Anterior cingulate cortex (tissue), 58 donors: ENCODE measurements at regions not wholly inside any gene's neighbourhood (a gene's known extent, or its start where the extent isn't known, plus 50 kb on each side); places are given as distances from the start of the nearest gene placed in this dataset.
"Not testable (repeated sequence)": the region's sequence is repeated elsewhere in the genome, so short reads cannot be mapped to it uniquely, and the experiment has no call there.

ENCODE experiments used
- DNase-seq, 58 donors: peaks; one replicate each; lab custom pipeline; 2025; lab: John Stamatoyannopoulos, UW

DNA sequence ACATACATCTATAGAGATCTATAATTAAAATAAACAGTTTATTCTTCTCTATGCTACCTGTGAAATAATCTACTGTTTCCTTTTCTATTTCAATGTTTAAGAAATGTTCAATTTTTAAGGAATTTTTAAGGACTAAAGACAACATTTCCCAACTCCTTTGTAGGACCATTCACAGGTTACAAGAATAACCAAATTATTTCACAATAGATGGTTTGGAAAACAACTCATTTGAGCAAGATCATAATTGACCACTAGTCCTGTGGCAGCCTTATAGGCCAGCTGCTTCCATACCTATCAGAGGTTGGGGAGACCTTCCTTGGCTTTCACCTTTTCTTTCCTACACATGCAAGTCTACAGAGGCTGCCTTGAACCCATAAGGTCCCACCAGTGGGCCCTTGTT is 193.7 kb downstream of the TTC39B start:
- DNase-seq = no peak

DNA sequence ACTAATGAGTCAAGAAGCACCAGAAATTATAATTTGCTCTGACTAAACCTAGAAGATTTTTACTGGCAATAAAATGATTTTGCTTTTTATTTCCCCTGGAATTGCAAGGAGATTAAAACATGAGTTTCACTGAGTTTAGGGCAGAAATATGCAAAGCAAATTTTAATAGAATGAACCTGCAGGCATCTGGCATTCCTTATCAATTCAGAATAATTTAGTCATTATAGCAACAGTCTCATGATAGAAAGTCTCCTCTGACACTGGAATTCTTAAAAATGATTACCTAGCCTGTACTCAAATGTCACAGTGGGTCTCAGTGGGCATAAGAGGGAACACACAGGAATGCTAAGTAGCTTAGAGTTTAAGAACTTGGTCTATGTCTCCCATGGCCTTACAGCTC is 195.9 kb downstream of the TTC39B start:
- no peak for DNase-seq

DNA sequence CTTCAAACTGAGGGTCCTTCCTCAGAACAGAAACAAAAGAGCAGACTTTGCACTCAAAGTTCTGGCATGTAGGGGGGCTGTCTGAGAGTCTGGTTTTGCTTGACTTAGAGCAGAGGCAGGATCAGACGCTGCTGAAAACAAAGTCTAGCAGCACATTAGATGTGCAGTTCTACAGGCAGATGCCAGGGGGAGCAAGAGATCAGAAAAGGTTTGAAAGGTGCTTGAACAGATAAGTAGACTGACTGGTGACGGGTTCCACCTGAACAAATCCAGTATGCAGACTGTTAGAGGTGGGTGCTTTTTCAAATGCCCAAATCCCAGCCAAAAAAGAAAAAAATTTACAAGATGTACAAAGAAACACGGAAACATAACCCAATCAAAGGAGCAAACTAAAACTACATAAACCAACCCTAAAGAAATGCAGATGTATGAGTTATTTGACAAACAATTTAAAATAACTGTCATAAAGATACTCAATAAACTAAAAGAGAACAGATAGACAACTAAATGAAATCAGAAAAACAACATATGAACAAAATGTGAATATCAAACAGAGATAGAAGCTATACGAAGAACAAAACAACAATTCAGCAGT is 194.7 kb upstream of the FREM1 start:
- peak in 5 of 58 donors; percentile 0 to 7 (median 3) for DNase-seq

DNA sequence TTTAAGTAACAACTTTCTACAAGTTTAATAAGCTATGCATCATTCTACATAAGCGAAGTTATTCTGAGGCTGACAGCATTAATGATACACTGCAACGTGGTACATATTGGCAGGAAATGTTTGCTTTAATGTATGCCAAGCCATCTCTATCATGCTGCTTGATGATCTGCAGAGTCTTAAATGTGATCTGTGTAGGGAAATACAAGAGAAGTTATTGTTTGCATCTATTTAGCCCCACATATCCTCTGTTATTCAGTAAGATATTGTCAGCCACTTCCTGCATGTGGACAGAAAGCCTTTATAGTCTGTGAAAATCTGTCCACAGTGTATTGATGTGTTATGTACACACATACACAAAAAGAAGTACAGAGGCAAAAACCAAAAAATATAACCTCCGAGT is 193.1 kb upstream of the FREM1 start:
- DNase-seq = no peak

DNA sequence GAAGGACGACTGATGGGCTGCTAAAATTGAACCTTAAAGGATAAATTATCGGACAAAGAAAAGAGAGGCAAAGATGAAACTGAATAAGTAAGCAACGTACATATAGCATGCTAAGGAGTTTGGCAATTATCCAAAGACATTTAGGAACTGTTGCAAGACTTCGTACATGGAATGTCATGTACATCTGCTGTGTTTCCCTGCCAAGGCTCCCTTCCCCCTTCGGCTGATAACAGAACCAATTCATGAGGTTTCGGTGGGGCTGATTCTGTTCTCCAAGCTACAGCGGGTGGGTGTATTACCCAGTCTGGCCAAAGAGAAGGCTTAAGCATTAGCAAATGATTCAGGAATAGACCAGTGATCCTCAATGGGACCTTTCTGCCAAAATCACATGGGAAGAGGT is 190.9 kb upstream of the FREM1 start:
- DNase-seq = no peak

DNA sequence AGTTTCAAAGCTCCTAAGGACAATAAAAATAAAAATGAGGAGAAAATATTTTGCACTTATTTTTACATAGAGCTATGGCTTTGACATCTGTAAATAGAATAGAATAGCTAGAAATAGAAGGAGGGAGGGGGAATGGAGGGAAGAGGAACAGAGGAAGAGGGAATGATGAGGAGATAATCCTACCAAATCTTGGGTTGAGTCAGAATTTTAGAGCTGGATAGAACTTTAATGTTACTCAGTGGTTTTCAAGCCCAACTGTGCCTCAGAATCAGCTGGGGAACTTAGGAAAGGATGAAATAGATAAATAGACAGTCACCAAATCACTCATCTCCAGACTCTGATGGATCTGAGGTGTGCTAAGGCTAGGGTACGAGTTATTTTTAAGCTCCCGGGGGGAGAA is 190.3 kb upstream of the FREM1 start:
- DNase-seq = no peak

DNA sequence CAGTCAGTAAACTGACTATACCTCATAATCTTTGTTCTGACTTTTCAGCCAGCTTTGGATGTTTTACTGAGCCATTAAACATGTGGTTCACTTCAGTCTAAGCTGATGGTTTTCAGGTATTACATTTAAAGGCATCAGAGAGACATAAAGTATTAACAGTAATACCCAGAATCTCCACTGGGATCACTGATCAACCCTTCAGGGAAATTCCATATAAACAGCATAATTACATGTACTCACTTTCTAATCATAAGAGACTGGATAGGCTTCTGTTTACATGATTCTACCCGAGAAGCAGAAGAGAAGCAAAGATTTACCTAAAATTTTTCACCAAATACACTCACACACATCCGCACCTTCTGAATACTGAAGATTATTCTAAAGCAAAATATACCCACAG is 186.7 kb upstream of the FREM1 start:
- DNase-seq = no peak

DNA sequence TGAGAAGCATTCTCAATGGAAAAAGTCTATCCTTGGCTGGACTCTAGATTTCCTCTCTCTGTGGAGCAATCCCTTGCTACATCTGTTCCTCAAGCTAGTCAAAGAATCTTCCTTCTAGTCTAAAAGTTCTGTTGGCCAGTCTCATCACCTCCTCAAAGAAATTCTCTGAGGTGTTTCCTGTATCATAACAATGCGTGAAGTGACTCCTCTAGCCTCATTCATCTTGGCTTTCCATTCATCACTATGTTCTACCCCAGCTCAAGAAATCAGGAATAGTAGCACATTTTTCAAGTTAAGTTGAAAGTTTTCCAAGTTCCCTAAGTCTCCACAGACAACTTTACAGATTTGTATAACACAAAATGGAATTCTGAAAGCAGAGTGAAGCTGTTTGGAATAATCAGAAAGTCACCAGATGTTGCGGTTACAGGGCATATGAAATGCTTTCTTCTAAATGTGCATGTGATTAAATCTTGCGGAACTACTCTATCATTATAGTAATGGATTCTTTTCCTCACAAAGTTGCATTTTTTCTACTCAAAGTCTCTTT is 176.6 kb upstream of the FREM1 start:
- no peak for DNase-seq

DNA sequence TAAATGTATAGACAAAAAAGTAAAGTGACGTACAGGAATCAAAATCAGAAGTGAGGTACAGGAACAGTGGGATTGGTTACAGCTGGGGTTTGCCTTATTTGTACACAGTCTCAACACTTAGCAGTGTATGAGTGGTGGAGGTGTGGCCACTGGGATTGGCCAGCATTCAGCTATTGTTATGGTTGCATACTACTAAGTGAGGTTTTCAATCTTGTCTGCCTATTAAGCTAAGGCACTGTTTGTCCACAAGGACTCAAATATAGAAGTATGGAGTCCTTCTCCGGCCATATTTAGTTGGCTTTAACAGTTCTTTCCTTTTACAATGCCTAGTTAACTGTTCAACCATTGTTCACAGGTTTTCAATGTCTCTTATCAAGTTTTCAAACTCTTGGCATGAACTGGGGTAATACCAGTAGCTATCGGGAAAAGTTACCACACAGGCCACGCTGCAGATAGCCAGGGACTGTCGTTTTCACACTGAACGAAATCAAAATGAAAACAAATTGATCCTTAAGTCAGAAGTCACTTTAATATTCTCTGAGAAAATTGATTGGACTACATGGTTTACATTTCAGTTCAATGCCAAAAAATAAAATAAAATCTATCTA is 176.0 kb upstream of the FREM1 start:
- DNase-seq = no peak

DNA sequence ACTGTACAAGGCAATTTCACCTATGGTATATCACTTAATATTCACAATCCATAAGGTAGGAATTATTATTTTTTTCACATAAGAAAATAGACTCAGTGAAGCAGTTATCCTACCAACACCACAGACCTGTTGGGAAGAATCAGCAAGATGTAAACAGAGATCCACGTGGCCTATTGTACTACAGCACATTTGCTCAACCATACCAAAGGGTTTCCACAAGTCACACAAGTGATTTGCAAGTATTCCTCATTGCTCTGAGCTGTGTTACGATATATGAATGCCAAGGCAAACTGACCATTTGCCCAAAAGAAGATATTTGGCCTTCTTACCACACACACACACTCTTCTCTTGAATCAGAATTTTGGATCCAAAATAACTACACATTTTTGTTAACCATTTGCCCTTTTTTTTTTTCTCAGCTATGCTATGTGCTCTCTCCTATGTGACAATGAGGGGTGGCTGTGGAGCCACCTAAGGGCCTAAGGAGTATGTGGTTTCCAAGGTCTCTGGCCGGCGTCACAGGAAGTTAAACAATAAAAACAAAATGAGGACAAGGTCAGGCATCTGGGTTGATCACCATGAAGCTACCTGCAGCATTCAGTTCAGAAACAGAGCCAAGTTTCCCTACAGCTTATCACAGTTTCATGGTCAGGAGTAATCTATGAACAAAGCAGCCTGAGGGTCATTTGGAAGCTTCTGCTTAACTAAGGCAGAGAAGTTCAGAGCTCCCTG is 171.0 kb upstream of the FREM1 start:
- DNase-seq = no peak

DNA sequence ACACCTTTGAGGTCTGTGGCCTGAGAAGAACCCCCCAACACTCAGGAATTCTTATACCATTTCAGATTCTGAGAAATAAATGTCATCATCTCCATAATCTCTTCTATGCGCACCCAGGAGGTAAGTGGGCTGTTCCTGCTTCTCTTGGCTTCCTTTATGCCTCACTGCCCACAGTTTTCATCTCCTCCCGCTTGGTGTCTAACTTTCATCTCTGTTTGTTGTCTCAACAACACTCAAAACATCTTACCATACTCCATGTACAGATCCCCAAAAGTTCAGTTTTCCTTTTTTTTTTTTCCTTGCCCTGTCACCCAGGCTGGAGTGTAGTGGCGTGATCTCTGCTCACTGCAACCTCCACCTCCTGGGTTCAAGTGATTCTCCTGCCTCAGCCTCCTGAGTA is 170.2 kb upstream of the FREM1 start:
- DNase-seq = no peak

DNA sequence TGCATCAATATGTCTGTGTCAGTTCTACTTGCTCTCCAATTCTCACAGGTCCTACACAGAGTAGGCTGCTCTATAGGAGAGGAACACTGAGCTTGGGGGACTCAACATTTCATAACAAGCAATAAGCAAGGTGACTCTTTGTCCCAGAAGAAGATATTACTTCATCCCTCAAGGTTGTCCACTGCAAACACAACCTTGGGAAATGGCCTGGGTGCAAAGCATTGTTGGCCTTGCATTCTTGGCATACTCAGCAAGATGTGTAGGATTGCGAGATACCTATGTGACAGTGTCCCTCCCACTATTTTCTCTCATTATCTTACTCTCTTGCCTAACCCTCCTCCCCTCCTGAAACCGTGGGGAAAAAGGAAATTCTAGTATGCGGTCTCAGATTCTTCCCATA is 169.8 kb upstream of the FREM1 start:
- DNase-seq = no peak

DNA sequence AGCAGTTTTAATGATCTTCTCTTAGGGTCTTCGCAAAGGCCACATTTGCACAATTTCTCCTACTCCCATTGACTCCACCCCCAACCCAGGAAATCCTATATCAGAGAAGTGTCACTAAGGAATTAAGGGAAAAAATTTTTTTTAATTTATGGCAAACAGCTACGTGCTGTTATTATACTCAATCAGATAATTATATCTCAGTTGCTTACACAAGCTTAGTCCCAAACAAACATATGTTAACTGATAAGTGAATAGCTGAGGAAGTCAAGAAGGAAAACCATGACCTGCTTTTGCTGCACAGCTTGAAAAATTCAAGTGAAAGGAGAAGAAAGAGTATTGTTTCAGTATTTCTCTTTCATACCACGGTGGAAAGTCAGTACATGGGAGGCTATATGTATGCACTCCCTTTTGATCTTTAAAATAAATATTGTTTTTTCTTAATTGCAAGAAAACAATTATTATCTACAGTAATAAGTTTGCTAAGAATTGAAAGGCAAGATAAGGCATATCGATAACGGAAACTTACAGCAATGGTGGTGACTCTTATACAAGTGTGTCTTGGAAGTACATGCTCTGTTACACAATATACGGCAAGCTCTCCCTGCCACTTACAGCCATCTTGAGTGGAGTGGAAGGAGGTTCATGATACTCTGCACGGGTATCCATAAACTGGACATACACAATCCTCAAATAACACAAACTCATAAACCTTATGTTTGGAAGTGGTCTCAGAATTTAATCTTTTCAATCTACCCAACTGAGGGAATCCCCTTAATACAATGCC is 167.9 kb upstream of the FREM1 start:
- no peak for DNase-seq

DNA sequence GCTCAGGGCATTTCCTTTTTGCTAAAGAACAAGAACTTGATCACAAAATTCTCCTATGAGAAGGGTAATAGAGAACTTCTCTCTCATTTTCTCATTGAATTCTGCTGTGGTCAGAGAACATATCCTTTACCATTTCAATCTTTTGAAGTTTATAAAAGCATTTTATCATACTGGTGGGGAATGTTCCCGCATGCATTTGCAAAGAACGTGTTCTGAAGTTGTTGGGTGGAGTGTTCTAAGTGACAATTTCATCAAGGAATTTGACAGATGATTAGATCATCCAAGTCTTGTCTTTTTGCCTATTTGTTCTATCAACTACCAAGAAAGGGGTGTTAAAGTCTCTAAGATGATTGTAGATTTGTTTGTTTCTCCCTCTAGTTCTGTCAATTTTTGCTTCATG is 163.4 kb upstream of the FREM1 start:
- no peak for DNase-seq

DNA sequence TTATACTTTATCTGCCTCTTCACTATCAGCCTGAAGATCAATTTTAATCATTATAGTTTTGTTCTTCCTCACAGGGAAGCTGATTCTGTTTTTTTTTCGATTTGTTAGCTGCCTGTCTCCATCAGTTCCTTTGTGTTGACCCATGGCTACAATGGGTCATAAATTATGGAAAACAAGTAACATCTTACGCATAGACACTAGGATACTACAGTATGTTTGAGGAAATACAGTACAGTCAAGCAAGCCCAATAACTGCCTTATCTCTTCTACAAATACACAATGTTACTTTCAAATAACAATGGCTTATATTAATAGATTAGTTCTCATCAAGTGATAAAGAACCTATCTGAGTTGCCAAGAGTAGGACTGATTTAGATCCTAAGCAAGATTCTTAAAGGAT is 160.5 kb upstream of the FREM1 start:
- no peak for DNase-seq

DNA sequence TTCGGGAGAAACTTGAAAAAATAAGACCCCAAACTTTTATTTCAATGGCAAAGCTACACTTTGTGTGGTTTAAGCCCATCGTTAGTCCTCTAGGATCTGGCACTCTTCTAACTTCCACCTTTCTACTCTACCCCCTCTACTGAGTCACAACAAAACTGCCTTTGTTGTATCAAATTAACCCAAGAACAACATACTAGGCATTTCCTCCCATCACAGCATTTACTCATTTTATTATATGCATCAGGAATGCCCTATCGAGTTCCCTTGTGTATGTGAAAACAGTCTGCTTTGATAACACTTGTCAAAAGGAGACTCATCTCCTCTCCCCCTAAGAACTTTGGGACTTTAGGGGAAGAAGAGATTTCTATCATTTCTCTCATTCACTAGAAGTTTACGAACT is 158.9 kb upstream of the FREM1 start:
- no peak for DNase-seq

DNA sequence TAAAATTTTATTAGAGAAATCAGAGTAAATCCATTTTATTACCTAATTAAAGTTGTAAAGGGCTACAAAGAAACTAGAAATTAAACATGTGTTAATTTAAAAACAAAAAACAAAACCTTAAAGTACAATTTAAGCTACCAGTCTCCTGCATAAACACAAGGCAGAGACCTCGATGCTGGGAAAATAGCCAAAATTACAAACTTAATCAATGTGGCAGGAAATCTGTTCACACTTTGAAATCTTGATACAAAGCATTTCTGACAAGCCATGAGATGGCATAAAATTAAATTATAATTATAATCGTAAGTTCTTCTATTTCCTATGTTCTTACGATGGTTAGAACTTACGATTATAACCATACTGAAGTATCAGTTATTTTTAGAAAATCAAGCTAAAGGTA is 158.0 kb upstream of the FREM1 start:
- DNase-seq = no peak

DNA sequence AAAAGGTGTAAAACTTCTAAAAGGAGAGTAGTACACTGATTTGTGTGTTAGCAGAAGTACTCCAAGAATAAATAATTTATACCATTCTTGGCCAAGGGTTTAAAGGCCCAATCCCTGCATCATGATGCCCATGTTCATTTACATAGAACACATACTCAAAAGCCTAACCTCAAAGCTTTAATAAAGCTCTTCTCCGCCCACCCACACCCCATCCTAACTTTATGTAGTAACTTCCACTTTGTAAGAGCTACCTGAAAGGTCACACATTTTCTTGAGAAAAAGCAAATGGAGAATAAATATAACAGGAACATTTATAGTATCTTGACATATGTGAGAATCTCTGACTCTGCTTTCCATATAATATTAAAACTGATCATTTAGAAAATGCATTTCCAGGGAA is 148.8 kb upstream of the FREM1 start:
- no peak for DNase-seq

DNA sequence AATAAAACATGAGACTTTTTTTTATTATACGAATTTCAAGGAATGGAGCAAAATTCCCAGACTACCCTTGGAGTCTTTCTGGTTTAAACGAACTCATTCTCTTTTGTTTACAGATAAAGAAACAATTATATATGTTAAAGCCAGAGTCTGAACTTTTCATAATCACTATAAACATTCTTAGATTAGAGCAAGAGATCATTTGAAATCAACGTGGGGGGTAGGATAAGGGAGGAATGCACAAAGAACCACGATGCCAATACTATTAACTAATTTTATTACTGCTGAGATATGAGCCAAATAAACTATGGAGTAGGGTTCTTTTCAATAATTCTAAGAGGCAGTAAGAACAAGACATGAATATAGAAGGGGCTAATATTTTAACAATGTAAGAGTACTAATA is 148.0 kb upstream of the FREM1 start:
- no peak for DNase-seq

DNA sequence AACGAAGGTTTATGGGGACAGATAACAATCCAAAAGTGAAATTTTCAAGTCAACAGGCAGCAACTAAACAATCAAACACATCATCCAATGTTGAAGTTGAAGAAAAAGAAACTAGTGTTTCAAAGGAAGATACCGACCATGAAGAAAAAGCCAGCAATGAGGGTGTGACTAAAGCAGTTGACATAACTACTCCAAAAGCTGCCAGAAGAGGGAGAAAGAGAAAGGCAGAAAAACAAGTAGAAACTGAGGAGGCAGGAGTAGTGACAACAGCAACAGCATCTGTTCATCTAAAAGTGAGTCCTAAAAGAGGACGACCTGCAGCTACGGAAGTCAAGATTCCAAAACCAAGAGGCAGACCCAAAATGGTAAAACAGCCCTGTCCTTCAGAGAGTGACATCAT is 145.1 kb upstream of the FREM1 start:
- DNase-seq = not testable (repeated sequence)

DNA sequence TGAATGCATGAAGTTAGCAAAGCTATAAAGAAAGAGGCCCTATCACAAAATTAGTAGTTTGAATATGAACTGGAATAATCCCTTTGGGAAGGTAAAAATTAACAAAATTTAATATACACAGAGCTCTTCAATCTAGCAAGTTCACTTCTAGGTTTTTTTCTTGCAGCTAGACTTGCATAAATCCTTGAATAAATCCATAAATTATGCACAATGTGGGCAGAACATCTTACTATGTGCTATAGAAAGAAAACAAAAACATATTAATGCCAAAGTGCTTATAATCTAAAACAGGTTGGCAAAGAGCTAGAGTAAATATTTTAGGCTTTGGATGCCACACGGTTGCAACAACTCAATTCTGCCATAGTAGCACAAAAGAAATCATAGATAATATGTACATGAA is 138.5 kb upstream of the FREM1 start:
- no peak for DNase-seq
